GM12865 (cell line): ENCODE measurements at regions not wholly inside any gene's neighbourhood (a gene's known extent, or its start where the extent isn't known, plus 50 kb on each side); places are given as distances from the start of the nearest gene placed in this dataset.

ENCODE experiments used
- DNase-seq: peaks from one replicate; pipeline ENCODE4 v3.0.0; 2010; ENCODE audit warnings: low read depth
- H3K4me3 ChIP-seq: 2 replicates; pipeline ENCODE4 v1.5.1; 2011; ENCODE audit warnings: mild to moderate bottlenecking, low read depth, low read length, control low read depth
- CTCF ChIP-seq: IDR thresholded peaks from 2 replicates; pipeline ENCODE4 v1.5.1; 2011; ENCODE audit warnings: low read length, control low read depth, low read depth, inconsistent platforms; ENCODE audit not compliant: insufficient read depth; ENCODE audit errors: missing control alignments

- H3K4me3 ChIP-seq: no peak overlapping the region
- no peak for TF ChIP-seq CTCF
- DNase-seq: no peak
Measured at GRCh38 chr3:182703233-182703632, 90.1 kb upstream of the ATP11B start.

- H3K4me3 ChIP-seq: no peak overlapping the region
Measured at GRCh38 chr3:182704926-182705325, 88.4 kb upstream of the ATP11B start.

DNA sequence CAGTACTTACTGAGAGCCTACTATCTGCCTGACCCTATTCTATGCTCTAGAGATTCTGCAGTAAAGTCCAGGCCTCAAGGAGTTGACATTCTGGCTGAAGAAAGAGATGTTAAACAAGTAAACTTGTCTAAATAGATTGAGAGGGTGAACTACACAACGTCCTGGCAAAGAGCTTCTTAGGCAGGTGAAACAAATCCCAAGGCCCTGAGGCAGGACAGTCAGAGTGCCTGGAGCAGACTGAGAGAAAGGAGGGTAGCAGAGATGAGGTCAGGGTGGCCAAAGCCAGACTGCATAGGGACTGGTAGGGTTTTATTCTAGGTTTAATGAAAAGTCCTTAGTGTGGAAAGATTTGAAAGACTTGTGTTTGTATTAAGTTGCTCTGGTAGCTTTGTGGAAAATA lies 84.5 kb upstream of the ATP11B start:
- TF ChIP-seq CTCF: no peak
- no peak for DNase-seq
- H3K4me3 ChIP-seq: no peak overlapping the region

More at GRCh38 chr3:182704926-182705325, 88.4 kb upstream of the ATP11B start:
- DNase-seq: no peak
- no peak for TF ChIP-seq CTCF

- no peak for TF ChIP-seq CTCF
- DNase-seq: no peak
Measured at GRCh38 chr3:182709306-182709705, 84.0 kb upstream of the ATP11B start.

GRCh38 chr3:182710557-182711157 lies 82.6 kb upstream of the ATP11B start:
- TF ChIP-seq CTCF: peak; percentile 52
- H3K4me3 ChIP-seq: no peak overlapping the region
- peak; percentile 48 for DNase-seq

More at GRCh38 chr3:182709306-182709705, 84.0 kb upstream of the ATP11B start:
- no peak overlapping the region for H3K4me3 ChIP-seq

DNA sequence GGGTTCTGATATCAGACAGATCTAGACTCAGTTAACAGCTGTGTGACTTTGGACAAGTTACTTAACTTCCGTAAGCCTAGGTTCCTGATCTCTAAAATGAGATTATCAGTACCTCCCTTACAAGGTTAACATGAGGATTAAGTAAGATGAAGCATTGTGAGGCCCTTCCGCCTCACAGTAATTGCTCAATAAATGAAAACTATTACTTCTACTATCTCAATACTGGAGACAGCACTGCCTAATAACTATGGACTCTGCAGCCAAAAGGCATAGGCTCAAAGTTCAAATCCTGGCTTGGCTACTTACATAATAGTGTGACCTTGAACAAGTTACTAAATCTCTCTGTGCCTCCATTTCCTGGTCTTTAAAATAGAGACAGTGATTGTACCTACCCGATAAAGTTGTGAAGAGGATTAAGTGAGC lies 82.0 kb upstream of the ATP11B start:
- no peak for DNase-seq
- no peak for TF ChIP-seq CTCF
- H3K4me3 ChIP-seq: no peak overlapping the region

DNA sequence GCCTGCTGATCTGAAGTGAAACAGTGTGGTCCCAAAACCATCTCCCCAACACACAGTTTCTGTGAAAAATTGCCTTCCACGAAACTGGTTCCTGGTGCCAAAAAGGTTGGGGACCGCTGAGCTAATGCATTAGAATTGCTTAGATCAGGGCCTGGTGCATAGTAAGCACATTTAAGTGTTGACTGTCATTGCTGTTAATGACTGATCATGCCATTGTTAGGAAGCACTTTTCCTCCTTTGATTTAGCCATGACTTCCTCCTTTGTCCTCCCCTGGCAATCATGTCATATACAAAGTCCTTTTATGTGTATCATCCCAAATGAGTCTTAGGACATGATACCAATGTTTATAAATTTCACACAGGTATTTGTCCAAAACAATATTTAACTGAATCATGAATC lies 81.5 kb upstream of the ATP11B start:
- no peak for DNase-seq
- no peak for TF ChIP-seq CTCF
- no peak overlapping the region for H3K4me3 ChIP-seq
